Omental fat pad (tissue), 3 donors: ENCODE measurements at regions not wholly inside any gene's neighbourhood (a gene's known extent, or its start where the extent isn't known, plus 50 kb on each side); places are given as distances from the start of the nearest gene placed in this dataset.
"Not testable (repeated sequence)": the region's sequence is repeated elsewhere in the genome, so short reads cannot be mapped to it uniquely, and the experiment has no call there.

Experiments
- ATAC-seq: fragments of 150-250 bp; one replicate; pipeline ENCODE4 v1.9.1; 2016; ENCODE audit warnings: mild to moderate bottlenecking, moderate library complexity; ENCODE audit not compliant: low FRiP score
- DNase-seq: peaks from one replicate; pipeline ENCODE4 v3.0.0-alpha.2; 2019; ENCODE audit warnings: low spot score
- TF ChIP-seq, protein P1 (sequence below), 3 donors: fragments of 450-650 bp; IDR thresholded peaks; one replicate each; pipeline ENCODE4 v1.5.1; 2016 to 2017; ENCODE audit warnings: antibody characterized with exemption in 3 of 3, mild to moderate bottlenecking in 3 of 3, moderate library complexity in 2 of 3

DNA sequence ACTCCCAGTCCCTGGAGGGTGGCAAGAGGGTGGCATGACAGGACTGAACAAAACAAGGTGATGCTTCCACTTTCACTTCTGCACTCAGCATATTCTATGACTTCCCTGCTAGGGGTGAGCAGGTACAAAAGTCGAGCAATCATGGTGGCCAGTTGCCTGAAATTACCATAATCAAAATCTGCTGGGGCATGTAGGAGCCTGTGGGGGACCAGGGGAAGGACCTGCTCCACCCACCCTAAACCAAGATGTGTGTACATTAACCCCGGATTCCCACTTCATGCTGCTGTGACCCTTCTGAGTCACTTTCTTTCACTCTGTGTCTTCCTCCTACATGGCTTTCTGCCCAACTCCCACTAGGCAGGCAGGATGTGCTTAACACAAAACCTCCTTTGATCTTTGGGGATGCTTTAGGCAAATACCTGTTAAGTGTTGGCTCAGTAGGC is 73.3 kb upstream of the PHF24 start:
- TF ChIP-seq, protein P1, sequence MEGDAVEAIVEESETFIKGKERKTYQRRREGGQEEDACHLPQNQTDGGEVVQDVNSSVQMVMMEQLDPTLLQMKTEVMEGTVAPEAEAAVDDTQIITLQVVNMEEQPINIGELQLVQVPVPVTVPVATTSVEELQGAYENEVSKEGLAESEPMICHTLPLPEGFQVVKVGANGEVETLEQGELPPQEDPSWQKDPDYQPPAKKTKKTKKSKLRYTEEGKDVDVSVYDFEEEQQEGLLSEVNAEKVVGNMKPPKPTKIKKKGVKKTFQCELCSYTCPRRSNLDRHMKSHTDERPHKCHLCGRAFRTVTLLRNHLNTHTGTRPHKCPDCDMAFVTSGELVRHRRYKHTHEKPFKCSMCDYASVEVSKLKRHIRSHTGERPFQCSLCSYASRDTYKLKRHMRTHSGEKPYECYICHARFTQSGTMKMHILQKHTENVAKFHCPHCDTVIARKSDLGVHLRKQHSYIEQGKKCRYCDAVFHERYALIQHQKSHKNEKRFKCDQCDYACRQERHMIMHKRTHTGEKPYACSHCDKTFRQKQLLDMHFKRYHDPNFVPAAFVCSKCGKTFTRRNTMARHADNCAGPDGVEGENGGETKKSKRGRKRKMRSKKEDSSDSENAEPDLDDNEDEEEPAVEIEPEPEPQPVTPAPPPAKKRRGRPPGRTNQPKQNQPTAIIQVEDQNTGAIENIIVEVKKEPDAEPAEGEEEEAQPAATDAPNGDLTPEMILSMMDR (IDR thresholded peaks at IDR 0.05), result no peak
- ATAC-seq (no peak), DNase-seq (no peak)

DNA sequence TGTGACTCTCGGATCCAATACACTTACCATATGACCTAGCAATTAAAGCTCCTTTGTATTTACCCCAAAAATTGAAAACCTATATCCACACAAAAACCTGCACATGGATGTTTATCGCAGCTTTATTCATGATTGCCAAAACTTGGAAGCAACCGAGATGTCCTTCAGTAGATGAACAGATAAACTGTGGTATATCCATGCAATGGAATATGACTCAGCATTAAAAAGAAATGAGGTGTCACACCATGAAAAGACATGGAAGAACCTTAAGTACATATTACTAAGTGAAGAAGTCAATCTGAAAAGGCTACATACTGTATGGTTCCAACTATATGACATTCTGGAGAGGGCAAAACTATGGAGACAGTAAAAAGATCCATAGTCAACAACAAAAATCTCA is 82.0 kb upstream of the PHF24 start:
- TF ChIP-seq, protein P1 (IDR thresholded peaks at IDR 0.05), result no peak
- ATAC-seq (no peak), DNase-seq (no peak)

DNA sequence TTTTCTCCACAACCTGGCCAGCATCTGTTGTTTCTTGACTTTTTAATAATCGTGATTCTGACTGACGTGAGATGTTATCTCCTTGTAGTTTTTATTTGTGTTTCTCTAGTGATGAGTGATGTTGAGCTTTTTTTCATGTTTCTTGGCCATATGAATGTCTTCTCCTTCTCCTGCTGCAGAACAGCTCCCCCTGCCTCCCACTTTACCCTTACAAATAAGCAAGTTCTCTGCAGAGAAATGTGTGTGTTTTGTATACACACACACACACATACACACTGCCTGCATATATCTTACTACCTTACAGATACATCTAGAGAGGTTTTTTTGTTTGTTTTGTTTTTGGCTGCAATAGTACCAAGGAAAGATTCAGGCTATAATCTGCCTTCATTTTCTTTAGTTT is 88.7 kb upstream of the PHF24 start:
- ATAC-seq, result no peak
- no peak for DNase-seq
- TF ChIP-seq, protein P1 (IDR thresholded peaks at IDR 0.05), result no peak

DNA sequence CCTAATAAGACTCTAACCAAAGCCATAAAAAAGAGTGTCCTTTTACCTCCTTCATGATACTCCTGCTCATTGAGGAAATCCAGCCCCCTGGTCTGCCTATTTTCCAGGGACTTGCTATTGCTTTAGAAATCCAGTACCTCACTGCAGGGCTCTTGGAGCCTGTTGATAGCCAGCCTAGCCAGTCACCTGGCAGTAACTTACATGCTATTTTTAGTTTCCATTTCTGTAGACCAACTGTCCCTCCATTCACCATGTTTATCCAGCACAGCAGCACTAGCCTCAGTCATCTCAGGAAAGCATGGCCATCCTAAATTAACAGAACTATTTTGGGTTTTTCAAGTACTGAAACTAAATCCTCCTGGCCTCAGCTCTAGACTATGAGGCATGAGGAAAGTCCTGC is 91.5 kb upstream of the PHF24 start:
- DNase-seq (no peak), ATAC-seq (no peak)
- TF ChIP-seq, protein P1 (IDR thresholded peaks at IDR 0.05), result no peak

DNA sequence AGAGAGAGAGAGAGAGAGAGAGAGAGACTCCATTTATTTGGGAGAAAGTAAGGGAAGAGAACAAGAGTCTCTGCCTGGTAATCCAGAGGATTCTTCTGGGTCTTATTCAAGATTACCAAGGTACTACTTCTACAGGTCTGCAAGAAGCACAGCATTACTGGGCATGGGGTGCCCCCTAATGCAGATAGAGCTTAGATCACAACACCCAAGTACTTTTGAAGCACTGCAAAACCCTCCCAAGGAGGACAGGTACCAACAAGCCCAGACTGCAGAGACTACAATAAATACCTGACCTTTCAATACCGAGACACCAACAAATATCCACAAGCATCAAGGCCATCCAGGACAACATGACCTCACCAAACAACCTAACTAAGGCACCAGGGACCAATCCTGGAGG is 94.7 kb upstream of the PHF24 start:
- TF ChIP-seq, protein P1 (IDR thresholded peaks at IDR 0.05), result no peak
- ATAC-seq, result no peak
- DNase-seq, result no peak

DNA sequence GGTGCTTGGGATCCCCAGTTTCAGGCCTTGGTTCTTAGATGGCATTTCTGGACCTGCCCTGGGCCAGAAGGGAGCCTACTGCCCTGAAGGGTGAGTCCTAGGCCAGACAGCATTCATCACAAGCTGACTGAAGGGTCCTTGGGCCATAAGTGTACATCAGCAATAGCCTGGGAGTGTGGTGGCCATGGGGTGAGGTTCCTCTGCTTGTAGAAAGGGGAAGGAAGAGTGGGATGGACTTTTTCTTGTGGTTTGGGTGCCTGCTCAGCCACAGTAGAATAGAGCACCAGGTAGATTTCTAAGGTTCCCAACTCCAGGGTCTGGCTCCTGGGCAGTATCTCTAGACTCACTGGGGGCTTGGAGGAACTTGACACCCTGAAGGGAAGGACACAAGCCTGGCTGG is 95.2 kb upstream of the PHF24 start:
- DNase-seq, result no peak
- TF ChIP-seq, protein P1 (IDR thresholded peaks at IDR 0.05), result no peak
- ATAC-seq, result no peak

DNA sequence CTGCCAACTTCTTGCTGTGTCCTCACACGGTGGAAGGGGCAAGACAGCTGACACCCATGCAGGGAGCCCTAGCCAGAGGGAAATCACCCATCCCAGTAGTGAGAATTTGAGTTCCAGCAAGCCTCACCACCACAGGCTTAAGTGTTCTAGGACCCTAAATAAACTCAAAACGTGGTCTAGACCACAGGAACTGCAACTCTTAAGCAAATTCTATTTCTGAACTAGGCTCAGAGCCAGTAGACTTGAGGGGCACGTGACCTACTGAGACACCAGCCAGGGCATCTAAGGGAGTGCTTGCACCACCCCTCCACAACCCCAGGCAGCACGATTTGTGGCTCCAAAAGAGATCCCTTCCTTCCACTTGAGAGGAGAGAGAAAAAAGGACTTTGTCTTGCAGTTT is 96.0 kb upstream of the PHF24 start:
- ATAC-seq (no peak), DNase-seq (no peak)
- TF ChIP-seq, protein P1 (IDR thresholded peaks at IDR 0.05), result no peak

DNA sequence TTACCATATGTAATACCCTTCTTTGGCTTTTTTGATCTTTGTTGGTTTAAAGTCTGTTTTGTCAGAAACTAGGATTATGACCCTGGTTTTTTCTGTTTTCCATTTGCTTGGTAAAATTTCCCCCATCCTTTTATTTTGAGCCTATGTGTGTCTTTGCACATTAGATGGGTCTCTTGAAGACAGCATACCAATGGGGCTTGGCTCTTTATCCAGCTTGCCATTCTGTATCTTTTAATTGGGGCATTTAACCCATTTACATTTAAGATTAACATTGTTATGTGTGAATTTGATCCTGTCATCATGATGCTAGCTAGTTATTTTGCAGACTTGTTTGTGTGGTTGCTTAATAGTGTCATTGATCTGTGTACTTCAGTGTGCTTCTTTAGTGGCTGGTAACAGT is 103.1 kb upstream of the PHF24 start:
- ATAC-seq, DNase-seq: not testable (repeated sequence)
